NCI-H524 treated with DMSO at 0.1 percent for 48 hours (cell line): ENCODE measurements at regions not wholly inside any gene's neighbourhood (a gene's known extent, or its start where the extent isn't known, plus 50 kb on each side); places are given as distances from the start of the nearest gene placed in this dataset.

Experiments
- DNase-seq: peaks from one replicate; lab custom pipeline; 2025; lab: John Stamatoyannopoulos, UW

GRCh38 chr13:33628662-33629061 lies 189.3 kb upstream of the RFC3 start:
- no peak for DNase-seq

- DNase-seq, result no peak
These were observed 188.2 kb upstream of the RFC3 start for GRCh38 chr13:33629605-33630360.

GRCh38 chr13:33633701-33634545 lies 184.0 kb upstream of the RFC3 start:
- no peak for DNase-seq

GRCh38 chr13:33634546-33634982 lies 183.4 kb upstream of the RFC3 start:
- DNase-seq, result no peak

- no peak for DNase-seq
These were observed 181.7 kb upstream of the RFC3 start for GRCh38 chr13:33636243-33636642.

GRCh38 chr13:33636955-33637670 lies 180.8 kb upstream of the RFC3 start:
- no peak for DNase-seq

- no peak for DNase-seq
These were observed 179.8 kb upstream of the RFC3 start for GRCh38 chr13:33637978-33638743.

GRCh38 chr13:33639158-33639557 lies 178.8 kb upstream of the RFC3 start:
- DNase-seq, result peak; percentile 94

- DNase-seq, result no peak
These were observed 178.3 kb upstream of the RFC3 start for GRCh38 chr13:33639626-33640080.

GRCh38 chr13:33640832-33641231 lies 177.1 kb upstream of the RFC3 start:
- no peak for DNase-seq

GRCh38 chr13:33642374-33643065 lies 175.4 kb upstream of the RFC3 start:
- no peak for DNase-seq

- no peak for DNase-seq
These were observed 173.1 kb upstream of the RFC3 start for GRCh38 chr13:33644581-33645543.

GRCh38 chr13:33645591-33646554 lies 172.1 kb upstream of the RFC3 start:
- no peak for DNase-seq

GRCh38 chr13:33649212-33649878 lies 168.6 kb upstream of the RFC3 start:
- DNase-seq, result no peak

- DNase-seq, result no peak
These were observed 166.2 kb upstream of the RFC3 start for GRCh38 chr13:33651766-33652165.

GRCh38 chr13:33657274-33657673 lies 160.7 kb upstream of the RFC3 start:
- DNase-seq, result no peak

GRCh38 chr13:33659466-33659865 lies 158.5 kb upstream of the RFC3 start:
- DNase-seq, result no peak

- DNase-seq, result no peak
These were observed 158.1 kb upstream of the RFC3 start for GRCh38 chr13:33659894-33660293.
